ENCODE measurements at regions not wholly inside any gene's neighbourhood (a gene's known extent, or its start where the extent isn't known, plus 50 kb on each side); places are given as distances from the start of the nearest gene placed in this dataset.

DNA sequence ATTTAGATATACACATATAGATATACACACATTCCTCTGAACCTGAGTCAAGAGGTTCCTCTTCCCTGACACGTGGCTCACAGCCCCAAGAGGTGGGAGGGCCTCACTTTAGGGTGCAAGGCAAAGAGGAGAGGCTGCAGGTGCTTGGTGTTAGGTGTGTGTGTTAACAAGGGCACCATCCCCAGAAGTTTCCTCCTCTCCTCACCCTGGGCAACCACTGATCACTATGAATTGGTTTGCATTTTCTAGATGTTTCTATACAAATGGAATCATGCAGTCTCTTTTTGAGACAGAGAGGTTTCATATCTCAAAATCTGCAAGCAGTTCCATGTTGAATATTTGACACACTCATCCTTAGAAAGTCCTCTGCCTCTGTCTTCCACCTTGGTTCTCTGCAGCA, 120.9 kb upstream of the NECTIN1 start:
- no peak for DNase-seq

DNA sequence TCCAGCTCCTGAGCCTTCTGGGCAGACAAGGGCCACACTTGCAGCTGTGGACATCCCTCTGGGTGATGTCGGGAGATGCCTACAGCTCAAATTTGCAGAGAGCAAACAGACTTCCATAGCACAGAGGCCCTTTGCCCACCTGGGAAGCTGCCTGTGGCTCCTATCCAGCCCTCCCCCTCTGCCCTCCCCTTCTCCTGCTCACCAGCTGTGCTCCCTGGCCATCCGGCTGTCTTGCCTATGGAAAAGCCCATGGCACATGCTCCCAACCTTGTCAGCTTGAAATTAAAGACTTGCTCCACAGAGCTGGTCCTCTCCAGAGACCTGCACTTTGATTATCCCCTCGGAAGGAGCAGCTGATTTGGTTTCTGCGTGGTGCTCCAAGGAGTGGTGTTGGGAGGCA, 118.9 kb upstream of the NECTIN1 start:
- DNase-seq: no peak

DNA sequence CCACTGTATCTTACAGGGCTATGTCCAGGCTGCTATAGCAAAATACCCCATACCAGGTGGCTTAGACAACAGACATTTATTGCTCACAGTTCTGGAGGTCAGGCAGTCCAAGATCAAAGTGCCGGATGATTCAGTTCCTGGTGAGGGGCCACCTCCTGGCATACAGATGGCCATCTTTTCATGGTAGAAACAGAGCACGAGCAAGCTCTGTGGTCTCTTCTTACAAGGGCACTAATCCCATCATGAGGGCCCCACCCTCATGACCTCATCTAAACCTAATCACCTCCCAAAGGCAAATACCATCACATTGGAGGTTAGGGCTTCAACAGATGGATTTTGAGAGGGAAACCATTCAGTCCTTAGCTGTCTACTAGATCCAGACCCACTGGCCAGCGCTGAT, 117.4 kb upstream of the NECTIN1 start:
- DNase-seq: no peak

DNA sequence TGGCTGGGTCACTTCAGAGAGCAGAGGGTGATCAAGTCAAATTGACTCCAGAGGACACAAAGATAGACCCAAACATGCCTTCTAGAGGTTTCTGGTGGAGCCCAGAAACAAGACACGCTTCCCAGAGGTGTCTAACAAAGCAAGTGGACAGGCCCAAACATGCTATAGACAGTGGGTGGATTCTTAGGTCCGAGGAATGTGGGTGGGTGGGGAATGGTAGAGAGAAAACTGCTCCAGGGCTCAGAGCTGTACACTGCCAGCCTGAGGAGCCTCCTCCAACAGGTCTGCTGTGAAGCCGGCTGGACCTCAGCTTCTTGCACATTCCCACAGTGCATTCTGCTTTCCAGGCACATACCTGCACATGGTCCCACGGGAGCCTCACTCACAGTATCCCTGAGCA, 116.8 kb upstream of the NECTIN1 start:
- DNase-seq: no peak

DNA sequence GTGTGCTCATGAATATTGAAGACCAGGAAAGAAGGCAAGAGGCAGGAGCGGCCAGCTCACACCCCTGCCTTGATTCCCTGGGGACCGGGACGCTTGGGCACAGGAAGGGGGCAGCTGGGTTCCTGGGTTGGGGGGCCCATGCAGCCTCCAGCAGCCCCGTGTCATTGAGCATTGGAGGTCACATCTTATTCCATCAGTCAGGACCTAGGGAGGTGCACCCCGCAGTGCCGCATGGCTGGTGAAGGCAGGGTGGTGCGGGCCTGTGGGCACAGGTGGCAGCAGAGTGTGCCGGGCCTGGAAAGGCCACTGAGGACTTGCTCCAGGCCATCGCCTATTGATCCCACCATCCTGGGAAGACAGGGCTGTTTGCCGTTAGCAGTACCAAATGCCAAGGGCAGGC, 116.3 kb upstream of the NECTIN1 start:
- no peak for DNase-seq

DNA sequence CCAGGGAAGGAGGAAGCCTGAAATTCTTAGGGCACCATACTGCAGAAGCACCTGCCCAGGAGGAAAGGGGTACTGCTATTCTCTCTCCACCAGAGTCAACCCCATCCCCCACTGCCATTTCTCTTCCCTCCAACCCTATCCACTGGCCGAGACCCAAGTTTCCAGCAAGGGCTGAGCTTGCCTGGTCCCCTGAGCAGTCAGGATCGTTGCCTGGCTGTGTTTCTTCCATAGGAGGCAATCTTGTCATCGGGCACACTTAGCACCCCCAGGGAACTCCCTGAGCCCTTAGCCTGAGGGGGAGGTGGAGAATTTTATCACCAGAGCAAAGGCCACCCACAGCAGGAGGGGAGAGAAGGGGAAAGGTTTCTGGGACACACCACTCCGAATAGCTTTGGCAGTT, 115.8 kb upstream of the NECTIN1 start:
- no peak for DNase-seq

DNA sequence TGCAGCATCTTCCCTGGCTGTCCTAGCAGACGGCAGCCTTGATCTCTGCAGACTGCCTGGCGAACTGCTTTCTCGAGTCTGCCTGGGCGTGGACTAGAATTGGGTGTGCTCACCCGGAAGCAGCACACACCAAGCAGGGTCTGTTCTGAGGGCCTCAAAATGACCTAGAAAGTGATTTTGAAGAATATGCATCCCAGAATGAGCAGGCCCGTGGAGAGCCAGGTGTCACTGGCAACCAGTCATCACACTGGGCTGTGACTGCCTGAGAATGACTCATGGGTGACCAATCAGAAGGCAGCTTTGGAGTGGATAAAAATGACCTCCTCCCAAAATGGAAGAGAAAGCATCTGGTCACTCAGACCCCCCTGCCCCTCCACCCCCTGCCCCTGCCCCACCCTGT, 114.9 kb upstream of the NECTIN1 start:
- no peak for DNase-seq

DNA sequence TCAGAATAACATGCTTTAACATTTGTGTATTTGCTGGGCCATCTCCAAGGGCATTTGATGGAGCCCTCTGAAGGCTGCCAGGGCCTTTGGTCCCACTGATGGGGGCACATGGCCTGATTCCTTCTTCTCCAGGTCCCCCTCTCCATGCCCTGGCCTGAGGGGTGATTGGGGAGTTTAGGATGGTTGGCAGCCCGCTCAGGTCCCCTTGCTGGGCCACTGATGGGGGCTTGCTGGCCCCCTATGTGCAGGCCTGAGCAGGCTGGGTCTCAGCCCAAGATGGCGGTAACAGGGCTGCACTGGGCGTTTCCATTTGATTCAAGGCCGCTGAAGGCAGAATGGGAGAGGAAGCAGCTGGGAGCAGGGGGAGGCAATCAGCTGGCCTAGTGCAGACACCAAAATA, 113.7 kb upstream of the NECTIN1 start:
- DNase-seq: no peak

DNA sequence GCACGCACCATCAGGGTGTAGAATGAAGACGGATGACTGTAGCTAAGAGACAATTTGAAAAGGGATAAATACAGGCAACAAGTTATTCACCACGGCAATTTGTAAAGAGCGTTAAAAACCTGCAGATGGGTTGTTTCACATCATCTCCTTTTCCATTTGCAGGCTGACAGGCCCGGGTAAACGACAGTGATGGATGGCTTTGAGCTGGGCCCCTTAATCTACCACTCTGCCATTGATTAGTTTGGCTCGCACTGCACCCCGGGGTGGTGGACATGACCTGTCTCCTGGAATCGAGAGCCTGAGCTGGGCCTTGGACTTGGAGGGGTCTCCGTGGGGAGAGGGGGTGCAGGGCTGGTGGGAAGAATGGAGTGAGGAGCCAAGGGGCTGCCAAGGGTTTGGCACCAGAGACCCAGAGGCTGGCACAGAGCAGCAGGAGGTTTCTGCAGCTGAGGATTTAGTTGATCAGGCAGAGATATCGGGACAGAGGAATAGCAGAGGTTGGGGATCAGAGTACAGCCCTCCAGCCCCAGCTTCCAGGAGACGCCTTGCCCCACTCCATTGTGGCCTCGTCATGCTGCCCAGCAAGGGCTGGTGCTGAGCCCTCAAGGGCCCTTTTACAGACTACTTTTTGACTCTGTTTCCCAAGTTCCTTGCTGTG, 110.6 kb upstream of the NECTIN1 start:
- no peak for DNase-seq

DNA sequence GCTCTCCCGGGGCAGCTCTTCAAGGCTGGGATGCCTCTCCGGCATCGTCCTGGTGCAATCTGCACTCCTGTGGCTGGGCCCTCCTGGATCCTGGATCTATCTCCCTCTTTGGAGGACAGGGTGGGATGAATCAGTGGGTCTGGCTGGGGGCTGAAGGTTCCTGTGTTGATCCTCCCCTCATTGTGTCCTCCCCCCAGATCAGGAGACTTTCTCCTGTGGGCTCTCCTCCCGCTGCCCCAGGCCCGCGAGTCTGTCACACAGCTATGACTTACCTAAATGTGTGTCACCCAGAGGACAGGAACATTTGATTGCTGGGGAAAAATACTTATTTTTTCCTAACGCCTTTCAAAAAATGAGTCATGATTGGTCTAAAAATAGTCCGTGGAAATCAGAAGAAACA, 106.8 kb upstream of the NECTIN1 start:
- no peak for DNase-seq

DNA sequence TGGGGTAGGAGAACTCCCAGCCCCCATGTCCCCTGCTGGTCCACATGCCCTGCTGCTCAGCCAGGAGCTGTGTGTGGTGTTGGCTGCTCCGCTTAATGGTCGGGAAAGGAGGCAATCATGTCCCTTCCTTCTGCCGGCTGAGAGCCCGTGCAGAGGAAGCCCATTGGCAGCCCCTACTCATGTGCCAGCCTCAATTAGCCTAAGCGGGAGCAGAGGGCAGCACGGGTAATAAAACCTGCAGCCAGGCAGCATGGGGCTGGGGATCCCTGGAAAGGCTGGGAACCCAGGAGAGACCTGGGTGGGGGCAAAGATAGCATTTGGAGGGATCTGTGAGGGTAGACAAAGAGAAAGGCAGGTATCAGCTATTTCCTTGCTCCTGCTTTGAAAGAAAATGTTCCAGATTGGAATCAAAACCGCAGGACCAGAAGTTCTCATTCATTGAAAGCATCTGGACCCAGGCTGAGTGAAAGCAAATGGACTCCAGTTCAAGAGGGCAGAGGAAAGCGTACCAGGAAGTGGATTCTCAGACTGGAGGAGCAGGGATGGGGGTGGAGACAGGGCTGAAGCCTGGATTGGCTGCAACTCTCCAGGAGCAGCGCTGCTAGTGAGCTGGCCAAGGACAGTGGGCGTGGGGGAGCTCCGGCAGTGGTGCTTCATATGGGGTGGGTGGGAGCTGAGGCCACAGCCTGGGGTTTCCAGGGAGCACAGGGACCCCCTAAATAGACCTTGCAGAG, 103.4 kb upstream of the NECTIN1 start:
- peak; percentile 58 for DNase-seq

DNA sequence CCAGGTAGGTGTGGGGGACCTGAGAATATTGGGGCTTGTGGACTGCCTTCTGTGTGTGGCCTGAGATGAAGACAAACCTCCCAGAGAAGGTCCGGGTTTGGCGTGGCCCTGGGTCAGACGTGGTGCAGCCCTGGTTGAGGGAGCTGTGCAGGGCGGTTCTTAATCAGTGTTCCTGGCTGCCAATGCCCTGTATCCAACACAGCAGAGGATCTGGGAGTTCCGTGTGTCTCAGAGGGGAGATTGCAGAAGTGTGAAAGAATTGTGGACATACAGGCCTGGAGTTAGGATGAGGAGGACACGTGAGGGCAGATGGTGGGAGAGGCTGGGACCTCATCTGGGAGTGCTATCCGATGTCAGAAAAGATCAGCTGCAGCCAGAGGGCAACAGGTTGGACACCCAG, 102.0 kb upstream of the NECTIN1 start:
- no peak for DNase-seq

DNA sequence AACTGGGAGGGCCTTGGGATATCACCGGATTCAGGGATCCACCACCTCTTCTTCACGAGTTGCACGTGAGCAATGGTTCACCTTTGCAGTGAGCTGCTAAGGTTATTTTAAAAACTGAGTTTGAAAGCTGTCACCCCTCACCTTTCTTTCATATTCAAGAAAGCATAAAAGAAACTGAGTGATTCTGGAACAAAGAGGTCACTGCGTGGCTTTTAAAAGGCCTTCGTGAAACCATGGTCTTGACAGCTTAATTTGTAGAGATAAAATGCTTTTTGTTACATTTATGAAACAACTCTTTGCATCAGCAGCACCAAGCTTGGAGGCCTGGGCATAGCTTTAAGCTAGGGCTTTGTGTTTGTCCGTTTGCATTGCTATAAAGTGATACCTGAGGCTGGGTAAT, 101.4 kb upstream of the NECTIN1 start:
- no peak for DNase-seq

DNA sequence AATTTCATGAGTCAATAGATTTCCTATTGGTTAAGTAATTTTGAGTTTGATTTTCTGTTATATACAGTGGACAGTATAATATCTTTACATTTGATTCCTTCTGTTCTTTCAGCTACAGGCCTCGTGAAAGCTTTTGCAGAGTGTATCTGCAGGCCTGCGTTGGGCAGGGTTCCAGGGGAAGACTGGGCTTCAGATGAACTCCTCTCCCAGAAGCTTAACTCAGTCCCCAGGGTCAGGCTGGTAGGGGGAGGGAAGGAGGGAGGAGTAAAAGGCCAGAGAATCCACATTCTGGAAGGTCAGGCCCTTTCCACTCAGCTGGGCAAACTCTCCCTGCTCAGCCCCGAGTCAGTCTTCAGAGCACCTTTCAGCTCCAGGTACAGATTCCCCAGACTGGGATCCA, 100.4 kb upstream of the NECTIN1 start:
- no peak for DNase-seq

DNA sequence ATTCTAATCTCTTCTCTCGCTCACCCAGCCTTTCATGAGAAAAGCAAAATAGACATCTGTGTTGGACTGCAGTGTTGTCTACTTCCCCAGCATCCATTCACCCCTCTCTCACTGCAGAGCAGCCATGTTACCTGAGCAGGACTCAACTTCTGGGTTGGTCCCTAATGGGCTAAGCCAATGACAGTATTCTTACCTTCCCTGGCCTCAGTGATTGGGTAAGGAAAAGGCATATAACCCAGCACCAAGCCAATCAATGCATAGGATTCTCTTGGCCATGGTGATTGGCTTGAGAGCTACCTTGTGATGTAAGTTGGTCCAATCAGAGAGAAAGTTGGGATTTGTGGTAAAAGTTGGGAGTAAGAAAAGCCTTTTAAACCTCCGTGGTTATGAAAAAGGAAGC, 99.8 kb upstream of the NECTIN1 start:
- DNase-seq: no peak

DNA sequence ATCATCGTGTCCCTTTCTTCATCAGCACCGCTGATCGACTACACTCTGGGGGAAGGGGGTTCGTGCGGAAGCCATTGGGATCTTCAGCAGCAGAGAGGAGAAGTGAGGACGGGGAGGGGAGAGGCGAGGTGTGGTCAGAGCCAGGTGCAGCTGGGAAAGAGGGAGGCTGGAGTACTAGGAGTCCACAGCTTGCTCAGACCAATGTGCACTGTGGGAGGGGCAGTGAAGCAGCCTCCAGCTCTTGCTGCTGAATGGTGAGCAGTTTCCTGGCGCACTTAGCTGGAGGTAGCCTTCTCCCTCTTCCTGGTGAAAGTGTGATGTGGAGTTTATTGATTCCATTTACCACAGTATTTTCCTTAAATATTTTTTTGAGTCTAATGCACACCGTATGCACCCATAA, 99.0 kb upstream of the NECTIN1 start:
- no peak for DNase-seq

DNA sequence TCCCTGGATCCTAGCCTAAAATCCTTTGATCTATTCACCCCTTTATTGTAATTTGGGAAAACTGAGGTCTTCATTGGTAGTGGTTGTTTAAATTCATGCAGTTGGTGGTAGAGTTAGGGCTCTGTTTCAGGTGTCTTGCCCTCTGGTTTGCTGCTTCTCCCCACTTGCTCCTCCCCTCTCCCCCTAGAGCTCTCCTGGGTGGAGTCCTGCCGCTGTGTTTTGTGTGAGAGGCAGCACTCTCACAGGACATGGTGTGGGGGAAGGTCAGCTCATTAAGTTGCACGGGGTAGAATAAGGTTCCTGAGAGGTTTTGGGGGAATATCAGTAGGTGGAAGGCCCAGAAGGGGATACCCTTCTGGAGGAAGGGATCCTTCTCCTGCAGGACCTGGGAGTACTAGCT, 98.1 kb upstream of the NECTIN1 start:
- no peak for DNase-seq

DNA sequence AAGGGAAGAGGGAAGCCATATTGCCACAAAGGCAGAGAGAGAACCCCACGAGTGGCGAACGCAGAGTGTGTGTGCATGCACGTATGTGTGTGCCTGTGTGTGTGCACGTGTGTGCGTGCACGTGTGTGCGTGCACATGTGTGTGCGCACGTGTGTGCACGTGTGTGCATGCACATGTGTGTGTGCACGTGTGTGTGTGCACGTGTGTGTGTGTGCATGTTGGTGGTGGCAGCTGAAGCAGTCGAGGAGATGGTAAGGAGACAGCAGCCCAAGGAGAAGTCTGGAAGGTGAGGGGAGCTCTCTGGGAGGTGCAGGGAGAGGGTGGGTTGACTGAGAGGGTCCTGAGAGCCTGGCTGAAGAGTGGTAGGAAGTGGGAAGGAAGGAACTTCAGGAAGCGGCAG, 94.1 kb upstream of the NECTIN1 start:
- no peak for DNase-seq

DNA sequence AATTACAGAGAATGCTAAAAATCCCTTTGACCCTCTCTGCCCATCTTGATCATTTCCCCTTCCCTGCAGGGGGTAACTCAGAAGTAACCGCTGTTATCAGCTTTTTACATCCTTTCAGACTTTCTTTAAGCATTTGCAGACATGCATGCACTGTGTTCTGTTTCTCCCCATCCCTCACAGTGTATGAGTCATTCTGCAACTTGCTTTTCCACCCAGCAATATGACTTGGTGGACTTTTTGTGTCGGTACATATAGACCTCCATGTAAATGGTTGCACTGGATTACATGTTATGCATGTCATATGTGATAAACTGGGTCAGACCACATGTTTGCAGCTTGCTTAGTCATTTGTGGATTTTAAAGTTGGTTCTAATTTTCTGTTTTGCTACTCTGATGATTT, 87.7 kb upstream of the NECTIN1 start:
- DNase-seq: peak; percentile 14

DNA sequence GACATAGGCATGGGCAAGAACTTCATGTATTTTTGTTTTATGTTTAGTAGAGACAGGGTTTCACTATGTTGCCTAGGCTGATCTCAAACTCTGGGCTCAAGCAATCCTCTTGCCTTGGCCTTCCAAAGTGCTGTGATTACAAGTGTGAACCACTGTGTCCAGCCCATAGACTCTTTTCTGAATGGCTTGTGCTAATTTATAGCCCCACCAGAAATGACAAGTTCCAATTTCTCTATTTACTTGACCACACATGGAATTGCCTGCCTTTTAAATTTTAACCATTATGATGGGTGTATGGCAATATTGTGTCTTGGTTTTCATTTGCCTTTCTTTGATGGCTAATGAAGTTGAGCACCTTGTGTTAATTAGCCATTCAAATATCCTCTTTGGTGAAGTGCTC, 85.8 kb upstream of the NECTIN1 start:
- DNase-seq: no peak

DNA sequence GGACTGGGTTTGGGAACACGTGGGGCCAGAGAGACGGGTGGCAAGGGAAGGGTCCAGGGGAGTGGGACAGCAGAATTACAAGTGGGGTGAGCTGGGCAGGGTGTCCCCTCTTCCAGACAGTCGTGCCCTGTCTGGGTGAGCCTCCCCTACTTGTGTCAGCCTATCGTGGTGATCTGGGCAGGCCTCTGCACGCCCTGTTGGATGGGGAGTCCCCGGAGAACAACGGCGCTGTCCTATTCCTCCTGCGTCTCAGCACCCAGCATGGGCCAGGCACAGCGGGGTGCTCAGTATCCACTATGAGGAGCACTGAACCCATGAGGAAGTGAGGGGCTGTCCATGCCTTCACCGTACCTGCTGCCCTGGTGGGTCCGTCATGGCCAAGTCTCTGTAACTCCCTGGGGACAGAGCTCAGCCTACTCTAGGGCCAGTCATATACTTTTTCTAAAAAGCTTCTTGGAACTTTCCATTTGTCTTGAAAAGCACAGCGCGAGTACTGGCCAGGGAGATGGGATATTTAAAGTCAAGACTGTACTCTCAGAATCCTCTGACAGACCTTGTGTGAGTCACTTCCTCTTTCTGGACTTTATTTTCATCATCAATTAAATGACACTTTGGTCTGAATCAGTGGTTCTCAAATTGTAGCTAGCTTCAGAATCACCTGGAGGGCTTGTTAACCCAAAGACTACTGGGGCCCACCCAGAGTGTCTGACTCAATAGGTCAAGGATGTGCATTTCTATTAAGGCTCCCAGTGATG, 81.7 kb upstream of the NECTIN1 start:
- no peak for DNase-seq

DNA sequence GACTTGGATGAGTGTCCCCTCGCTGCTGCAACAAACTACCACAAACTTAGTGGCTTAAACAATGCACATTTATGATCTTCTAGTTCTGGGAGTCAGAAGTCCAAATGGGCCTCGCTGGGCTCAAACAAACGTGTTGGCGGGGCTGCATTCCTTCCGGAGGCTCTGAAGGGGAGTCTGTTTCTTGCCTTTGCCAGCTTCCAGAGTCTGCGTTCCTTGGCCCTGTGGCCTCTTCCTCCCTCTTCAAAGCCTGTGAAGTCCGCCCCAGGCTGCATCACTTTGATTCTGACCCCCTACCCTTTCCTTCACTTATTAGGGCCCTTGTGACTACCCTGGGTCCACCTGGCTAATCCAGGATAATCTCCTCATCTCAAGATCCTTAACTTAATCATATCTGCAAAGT, 80.3 kb upstream of the NECTIN1 start:
- DNase-seq: no peak

DNA sequence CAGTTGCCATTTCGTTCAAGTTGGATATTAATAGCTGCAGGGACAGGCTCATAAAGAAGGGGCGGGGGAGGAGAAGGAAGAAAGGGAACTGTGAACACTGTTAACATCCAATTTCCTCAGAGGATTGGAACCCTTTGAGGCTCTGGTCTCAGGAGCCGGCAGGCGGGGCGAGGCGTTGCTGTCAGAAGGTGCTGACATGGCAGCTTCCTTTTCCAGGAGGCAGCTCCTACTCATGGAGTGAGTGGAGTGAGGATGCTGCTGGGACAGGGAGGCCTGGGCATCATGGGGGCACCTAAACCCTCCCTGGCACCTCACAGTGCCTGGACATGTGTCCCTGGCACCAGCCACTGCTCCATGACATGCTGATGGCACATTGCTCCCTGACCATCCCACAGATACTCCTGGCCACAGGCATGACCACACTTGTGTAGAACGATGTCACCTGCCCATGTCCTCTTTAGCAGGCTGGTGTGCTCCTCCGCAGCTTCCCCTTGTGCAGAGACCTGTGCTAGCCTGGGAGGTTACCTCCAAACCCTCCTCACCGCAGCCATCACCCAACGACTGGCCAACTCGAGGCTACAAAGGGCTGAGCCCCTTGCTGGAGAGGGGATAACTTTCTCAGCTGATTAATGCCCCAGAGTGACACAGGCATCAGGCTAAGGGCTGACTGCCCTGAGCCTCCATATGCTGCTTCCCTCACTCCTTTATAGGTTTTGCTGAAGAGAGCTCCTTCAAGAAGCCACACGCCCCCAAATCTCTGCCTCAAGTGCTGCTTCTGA, 79.6 kb upstream of the NECTIN1 start:
- DNase-seq: no peak

DNA sequence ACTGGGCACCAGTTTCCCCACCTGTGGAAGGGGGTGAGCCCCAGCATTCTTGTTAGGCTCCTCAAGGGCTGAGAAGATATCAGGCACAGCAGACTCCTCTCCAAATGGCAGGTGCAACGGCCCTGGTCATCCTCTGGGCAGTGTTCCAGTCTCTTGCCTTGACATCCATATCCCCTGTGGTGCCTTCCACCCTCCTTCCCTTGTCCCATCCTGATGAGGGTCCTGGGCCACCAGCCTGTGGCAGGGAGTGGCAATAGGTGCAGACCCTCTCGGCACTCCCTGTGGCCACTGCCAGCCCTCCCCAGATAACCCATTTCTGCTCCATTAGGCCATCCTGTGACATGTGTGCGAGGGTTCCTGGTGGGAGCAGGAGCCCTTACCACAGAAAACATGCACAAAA, 78.8 kb upstream of the NECTIN1 start:
- DNase-seq: no peak

All from fibroblast of skin of right biceps (primary cell).